ENCODE measurements at regions not wholly inside any gene's neighbourhood (a gene's known extent, or its start where the extent isn't known, plus 50 kb on each side); places are given as distances from the start of the nearest gene placed in this dataset.

- TF ChIP-seq SNAPC4 (CRISPR knock-in tag; IDR thresholded peaks at IDR 0.05) (no peak), ZSCAN22 (CRISPR knock-in tag; IDR thresholded peaks at IDR 0.05) (no peak), ZNF781 (CRISPR knock-in tag; IDR thresholded peaks at IDR 0.05; ENCODE audit: borderline replicate concordance, not compliant biosample characterization) (no peak), NFKBIZ (CRISPR knock-in tag; IDR thresholded peaks at IDR 0.05) (no peak), MXI1 (IDR thresholded peaks at IDR 0.05; ENCODE audit: borderline replicate concordance, low read depth, low read length) (no peak), ASH2L (IDR thresholded peaks at IDR 0.05; ENCODE audit: insufficient read length, low read depth, low read length) (no peak)
These were observed 748.6 kb upstream of the ADGRL2 start (continued) for GRCh38 chr1:81052162-81052561.

GRCh38 chr1:81050390-81050789 lies 750.3 kb upstream of the ADGRL2 start:
- Histone ChIP-seq H4K20me1 (ENCODE audit: insufficient read depth, low read length) (no peaks in the 10 kb centered on the region), H3K79me2 (ENCODE audit: insufficient read depth, low read length) (no peaks in the 10 kb centered on the region), H3K27me3 (ENCODE audit: control insufficient read depth in 1 of 2, insufficient read depth in 2 of 2, low read length in 2 of 2) (no peaks in the 10 kb centered on the region), H3K4me1 (ENCODE audit: insufficient read depth, low read length) (no peaks in the 10 kb centered on the region), H3K27ac (ENCODE audit: extremely low read length, insufficient read depth, low read length) (no peak overlapping the region), H3K9ac (ENCODE audit: insufficient read depth, low read depth, low read length) (no peak overlapping the region), H3K4me2 (ENCODE audit: low read depth, low read length) (no peak overlapping the region), H3K4me3 (replicated peaks in 1 of 3; ENCODE audit: insufficient read depth in 1 of 3, low read depth in 2 of 3, low read length in 3 of 3) (no peak overlapping the region), H2AFZ (ENCODE audit: low read length) (no peak overlapping the region), H3K9me3 (ENCODE audit: low read length) (peaks cover 51% of the 10 kb centered on the region), H3K36me3 (replicated peaks in 1 of 2; ENCODE audit: control insufficient read depth in 1 of 2, insufficient read depth in 2 of 2, low read length in 2 of 2) (no peaks in the 10 kb centered on the region)
- FAIRE-seq = no peak
- WGBS (ENCODE audit: low lambda C conversion rate) = 0% methylated on average over 1 of the region's 1 CpG
- ChIA-PET CTCF (ENCODE audit: low intra/inter-chr PET ratio, low total read pairs) (no interaction called here), POLR2A (no interaction called here)
- intact Hi-C loops (cut with micrococcal nuclease; ENCODE audit: unreplicated experiment) (no loop called here), in situ Hi-C loops (cut with HindIII; ENCODE audit: extremely low pct_ligation_motif_present, low pct_unique_long_range_greater_than_20kb) (no loop called here)
- ATAC-seq = no peak
- DNase-seq (ENCODE audit: low spot score) = no peak
- BruUV-seq (replicated peaks) = no TSS peak
- no peak for TF ChIP-seq HNF4G (IDR thresholded peaks at IDR 0.05; ENCODE audit: borderline replicate concordance, low read depth, low read length)
- TF ChIP-seq HNF4G (CRISPR knock-in tag; IDR thresholded peaks at IDR 0.05; ENCODE audit: borderline replicate concordance, low read depth) = no peak
- TF ChIP-seq ZMYM2 (CRISPR knock-in tag; IDR thresholded peaks at IDR 0.05) = no peak
- no peak for TF ChIP-seq ZBTB20 (CRISPR knock-in tag; IDR thresholded peaks at IDR 0.05; ENCODE audit: borderline replicate concordance, low read depth)
- no peak for TF ChIP-seq ZFP41 (CRISPR knock-in tag; IDR thresholded peaks at IDR 0.05; ENCODE audit: borderline replicate concordance)
- no peak for TF ChIP-seq ZHX2 (IDR thresholded peaks at IDR 0.05; ENCODE audit: low read depth)
- no peak for TF ChIP-seq ZHX2 (CRISPR knock-in tag; IDR thresholded peaks at IDR 0.05; ENCODE audit: borderline replicate concordance)
- no peak for TF ChIP-seq SP4 (CRISPR knock-in tag; IDR thresholded peaks at IDR 0.05)

Measured in HepG2 (cell line).